ENCODE measurements at regions not wholly inside any gene's neighbourhood (a gene's known extent, or its start where the extent isn't known, plus 50 kb on each side); places are given as distances from the start of the nearest gene placed in this dataset.

GRCh38 chr4:164461901-164462300 is 292.0 kb upstream of the SMIM31 start:
- H3K4me3 Mint-ChIP-seq: no peak overlapping the region
- H3K36me3 Mint-ChIP-seq: peaks cover 4% of the 10 kb centered on the region
- peaks cover 19% of the 10 kb centered on the region for H3K4me1 Mint-ChIP-seq
- POLR2A ChIA-PET: no interaction called here
- H3K9me3 Mint-ChIP-seq: peaks cover 24% of the 10 kb centered on the region
- CTCF ChIA-PET: no interaction called here
- TF ChIP-seq CDX4 (CRISPR knock-in tag; IDR thresholded peaks at IDR 0.05; ENCODE audit: borderline replicate concordance): no peak
- 0 out of 2 replicates have a peak, but pooled peaks have one; percentile 46 for TF ChIP-seq HMGA2 (CRISPR knock-in tag; IDR thresholded peaks at IDR 0.05)
- ATAC-seq: no peak
- peaks cover 9% of the 10 kb centered on the region for H3K27me3 Mint-ChIP-seq (ENCODE audit: low read depth)
- no peak for DNase-seq (ENCODE audit: low spot score)
- H3K27ac Mint-ChIP-seq: no peak overlapping the region

DNA sequence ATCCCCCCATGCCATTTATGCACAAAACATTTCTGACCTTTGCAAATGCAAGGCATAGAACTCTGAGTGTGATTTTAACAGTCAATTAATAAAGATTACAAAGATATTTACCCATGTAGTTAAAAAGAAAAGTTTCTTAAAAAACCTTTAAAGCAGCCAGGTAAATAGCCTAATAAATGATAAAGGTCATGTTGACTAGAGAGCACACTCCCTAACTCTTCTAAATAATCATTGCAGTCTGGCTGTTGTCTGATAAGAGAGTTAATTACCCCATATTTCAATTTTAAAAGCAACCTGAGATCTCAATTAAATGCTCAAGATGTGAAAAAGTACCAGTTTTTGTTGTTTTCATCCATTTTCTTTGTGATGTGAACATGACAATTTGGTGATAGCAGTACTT is 291.5 kb upstream of the SMIM31 start:
- no peak overlapping the region for H3K27ac Mint-ChIP-seq

GRCh38 chr4:164464313-164464712 is 289.6 kb upstream of the SMIM31 start:
- ATAC-seq: peak; percentile 51
- Mint-ChIP-seq H3K4me1 (peaks cover 19% of the 10 kb centered on the region), H3K9me3 (peaks cover 14% of the 10 kb centered on the region), H3K4me3 (no peak overlapping the region), H3K36me3 (peaks cover 4% of the 10 kb centered on the region), H3K27ac (no peak overlapping the region), H3K27me3 (ENCODE audit: low read depth) (peaks cover 9% of the 10 kb centered on the region)
- no peak for DNase-seq (ENCODE audit: low spot score)
- ChIA-PET CTCF (interaction anchor here (0.6 kb wide), 1 partner anchor 598 kb away, joined by 3 read pairs; no protein-coding TSS in a partner anchor), POLR2A (no interaction called here)
- TF ChIP-seq, protein P1, sequence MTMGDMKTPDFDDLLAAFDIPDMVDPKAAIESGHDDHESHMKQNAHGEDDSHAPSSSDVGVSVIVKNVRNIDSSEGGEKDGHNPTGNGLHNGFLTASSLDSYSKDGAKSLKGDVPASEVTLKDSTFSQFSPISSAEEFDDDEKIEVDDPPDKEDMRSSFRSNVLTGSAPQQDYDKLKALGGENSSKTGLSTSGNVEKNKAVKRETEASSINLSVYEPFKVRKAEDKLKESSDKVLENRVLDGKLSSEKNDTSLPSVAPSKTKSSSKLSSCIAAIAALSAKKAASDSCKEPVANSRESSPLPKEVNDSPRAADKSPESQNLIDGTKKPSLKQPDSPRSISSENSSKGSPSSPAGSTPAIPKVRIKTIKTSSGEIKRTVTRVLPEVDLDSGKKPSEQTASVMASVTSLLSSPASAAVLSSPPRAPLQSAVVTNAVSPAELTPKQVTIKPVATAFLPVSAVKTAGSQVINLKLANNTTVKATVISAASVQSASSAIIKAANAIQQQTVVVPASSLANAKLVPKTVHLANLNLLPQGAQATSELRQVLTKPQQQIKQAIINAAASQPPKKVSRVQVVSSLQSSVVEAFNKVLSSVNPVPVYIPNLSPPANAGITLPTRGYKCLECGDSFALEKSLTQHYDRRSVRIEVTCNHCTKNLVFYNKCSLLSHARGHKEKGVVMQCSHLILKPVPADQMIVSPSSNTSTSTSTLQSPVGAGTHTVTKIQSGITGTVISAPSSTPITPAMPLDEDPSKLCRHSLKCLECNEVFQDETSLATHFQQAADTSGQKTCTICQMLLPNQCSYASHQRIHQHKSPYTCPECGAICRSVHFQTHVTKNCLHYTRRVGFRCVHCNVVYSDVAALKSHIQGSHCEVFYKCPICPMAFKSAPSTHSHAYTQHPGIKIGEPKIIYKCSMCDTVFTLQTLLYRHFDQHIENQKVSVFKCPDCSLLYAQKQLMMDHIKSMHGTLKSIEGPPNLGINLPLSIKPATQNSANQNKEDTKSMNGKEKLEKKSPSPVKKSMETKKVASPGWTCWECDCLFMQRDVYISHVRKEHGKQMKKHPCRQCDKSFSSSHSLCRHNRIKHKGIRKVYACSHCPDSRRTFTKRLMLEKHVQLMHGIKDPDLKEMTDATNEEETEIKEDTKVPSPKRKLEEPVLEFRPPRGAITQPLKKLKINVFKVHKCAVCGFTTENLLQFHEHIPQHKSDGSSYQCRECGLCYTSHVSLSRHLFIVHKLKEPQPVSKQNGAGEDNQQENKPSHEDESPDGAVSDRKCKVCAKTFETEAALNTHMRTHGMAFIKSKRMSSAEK (CRISPR knock-in tag; IDR thresholded peaks at IDR 0.05; ENCODE audit: borderline replicate concordance): no peak
- no peak for TF ChIP-seq USF2 (CRISPR knock-in tag; IDR thresholded peaks at IDR 0.05)
- no peak for TF ChIP-seq NFE2L1 (CRISPR knock-in tag; IDR thresholded peaks at IDR 0.05)
- TF ChIP-seq ZNF416 (CRISPR knock-in tag; IDR thresholded peaks at IDR 0.05): no peak
- no peak for TF ChIP-seq ZNF263 (CRISPR knock-in tag; IDR thresholded peaks at IDR 0.05; ENCODE audit: low read depth)
- no peak for TF ChIP-seq RELA (CRISPR knock-in tag; IDR thresholded peaks at IDR 0.05; ENCODE audit: borderline replicate concordance)
- no peak for TF ChIP-seq CREB1 (CRISPR knock-in tag; IDR thresholded peaks at IDR 0.05)
- no peak for TF ChIP-seq ZBTB21 (CRISPR knock-in tag; IDR thresholded peaks at IDR 0.05; ENCODE audit: borderline replicate concordance)
- no peak for TF ChIP-seq ZNF121 (CRISPR knock-in tag; IDR thresholded peaks at IDR 0.05)
- TF ChIP-seq SP1 (CRISPR knock-in tag; conservative IDR thresholded peaks at IDR 0.05): no peak
- TF ChIP-seq TCF7 (CRISPR knock-in tag; IDR thresholded peaks at IDR 0.05; ENCODE audit: low read depth): no peak
- no peak for TF ChIP-seq NFATC4 (CRISPR knock-in tag; IDR thresholded peaks at IDR 0.05)
- TF ChIP-seq RORB (CRISPR knock-in tag; IDR thresholded peaks at IDR 0.05): no peak
- no peak for TF ChIP-seq ZMAT4 (CRISPR knock-in tag; IDR thresholded peaks at IDR 0.05)
- no peak for TF ChIP-seq ZNF219 (CRISPR knock-in tag; IDR thresholded peaks at IDR 0.05; ENCODE audit: borderline replicate concordance)

More for the DNA sequence above, 291.5 kb upstream of the SMIM31 start:
- Mint-ChIP-seq H3K27me3 (ENCODE audit: low read depth) (peaks cover 9% of the 10 kb centered on the region), H3K36me3 (peaks cover 4% of the 10 kb centered on the region), H3K9me3 (peaks cover 22% of the 10 kb centered on the region), H3K4me1 (peaks cover 19% of the 10 kb centered on the region), H3K4me3 (no peak overlapping the region)
- ChIA-PET POLR2A (no interaction called here), CTCF (no interaction called here)
- DNase-seq (ENCODE audit: low spot score) (no peak), ATAC-seq (no peak)
- TF ChIP-seq ETV6 (CRISPR knock-in tag; IDR thresholded peaks at IDR 0.05) (no peak), GRHL2 (CRISPR knock-in tag; IDR thresholded peaks at IDR 0.05; ENCODE audit: insufficient replicate concordance, severe bottlenecking) (no peak), EMX1 (CRISPR knock-in tag; IDR thresholded peaks at IDR 0.05) (no peak)
- TF ChIP-seq, protein P2, sequence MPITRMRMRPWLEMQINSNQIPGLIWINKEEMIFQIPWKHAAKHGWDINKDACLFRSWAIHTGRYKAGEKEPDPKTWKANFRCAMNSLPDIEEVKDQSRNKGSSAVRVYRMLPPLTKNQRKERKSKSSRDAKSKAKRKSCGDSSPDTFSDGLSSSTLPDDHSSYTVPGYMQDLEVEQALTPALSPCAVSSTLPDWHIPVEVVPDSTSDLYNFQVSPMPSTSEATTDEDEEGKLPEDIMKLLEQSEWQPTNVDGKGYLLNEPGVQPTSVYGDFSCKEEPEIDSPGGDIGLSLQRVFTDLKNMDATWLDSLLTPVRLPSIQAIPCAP (CRISPR knock-in tag; IDR thresholded peaks at IDR 0.05): no peak
- TF ChIP-seq, protein P3, sequence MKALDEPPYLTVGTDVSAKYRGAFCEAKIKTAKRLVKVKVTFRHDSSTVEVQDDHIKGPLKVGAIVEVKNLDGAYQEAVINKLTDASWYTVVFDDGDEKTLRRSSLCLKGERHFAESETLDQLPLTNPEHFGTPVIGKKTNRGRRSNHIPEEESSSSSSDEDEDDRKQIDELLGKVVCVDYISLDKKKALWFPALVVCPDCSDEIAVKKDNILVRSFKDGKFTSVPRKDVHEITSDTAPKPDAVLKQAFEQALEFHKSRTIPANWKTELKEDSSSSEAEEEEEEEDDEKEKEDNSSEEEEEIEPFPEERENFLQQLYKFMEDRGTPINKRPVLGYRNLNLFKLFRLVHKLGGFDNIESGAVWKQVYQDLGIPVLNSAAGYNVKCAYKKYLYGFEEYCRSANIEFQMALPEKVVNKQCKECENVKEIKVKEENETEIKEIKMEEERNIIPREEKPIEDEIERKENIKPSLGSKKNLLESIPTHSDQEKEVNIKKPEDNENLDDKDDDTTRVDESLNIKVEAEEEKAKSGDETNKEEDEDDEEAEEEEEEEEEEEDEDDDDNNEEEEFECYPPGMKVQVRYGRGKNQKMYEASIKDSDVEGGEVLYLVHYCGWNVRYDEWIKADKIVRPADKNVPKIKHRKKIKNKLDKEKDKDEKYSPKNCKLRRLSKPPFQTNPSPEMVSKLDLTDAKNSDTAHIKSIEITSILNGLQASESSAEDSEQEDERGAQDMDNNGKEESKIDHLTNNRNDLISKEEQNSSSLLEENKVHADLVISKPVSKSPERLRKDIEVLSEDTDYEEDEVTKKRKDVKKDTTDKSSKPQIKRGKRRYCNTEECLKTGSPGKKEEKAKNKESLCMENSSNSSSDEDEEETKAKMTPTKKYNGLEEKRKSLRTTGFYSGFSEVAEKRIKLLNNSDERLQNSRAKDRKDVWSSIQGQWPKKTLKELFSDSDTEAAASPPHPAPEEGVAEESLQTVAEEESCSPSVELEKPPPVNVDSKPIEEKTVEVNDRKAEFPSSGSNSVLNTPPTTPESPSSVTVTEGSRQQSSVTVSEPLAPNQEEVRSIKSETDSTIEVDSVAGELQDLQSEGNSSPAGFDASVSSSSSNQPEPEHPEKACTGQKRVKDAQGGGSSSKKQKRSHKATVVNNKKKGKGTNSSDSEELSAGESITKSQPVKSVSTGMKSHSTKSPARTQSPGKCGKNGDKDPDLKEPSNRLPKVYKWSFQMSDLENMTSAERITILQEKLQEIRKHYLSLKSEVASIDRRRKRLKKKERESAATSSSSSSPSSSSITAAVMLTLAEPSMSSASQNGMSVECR (CRISPR knock-in tag; IDR thresholded peaks at IDR 0.05; ENCODE audit: borderline replicate concordance): no peak

Data from WTC11 (cell line).